PC-9 (cell line): ENCODE measurements at regions not wholly inside any gene's neighbourhood (a gene's known extent, or its start where the extent isn't known, plus 50 kb on each side); places are given as distances from the start of the nearest gene placed in this dataset.

ENCODE experiments used
- BruUV-seq: library from RNA; stranded (reverse); fragments of 400-500 nt; replicated peaks from 2 replicates; lab custom pipeline; 2021; lab: Mats Ljungman, UMichigan
- CTCF ChIA-PET: fragments of 300-600 bp; sonication (Branson Sonifier 250); formaldehyde crosslinking; loops from one replicate; lab custom pipeline; 2022; ENCODE audit warnings: antibody characterized with exemption; lab: Charles Lee
- POLR2A ChIA-PET: fragments of 300-600 bp; sonication (Branson Sonifier 250); formaldehyde crosslinking; loops from one replicate; lab custom pipeline; 2022; ENCODE audit warnings: antibody characterized with exemption; ENCODE audit not compliant: unreplicated experiment; lab: Charles Lee
- DNase-seq, 2 experiments: peaks; one replicate each; pipeline versions ENCODE4 v3.0.0 to v3.0.0-alpha.2; 2015 to 2022; ENCODE audit warnings: mixed read lengths in 1 of 2
- H2AFZ ChIP-seq: fragments of 200-600 bp; sonication (generic); 2 replicates; pipeline ENCODE4 v1.8.1; 2017; ENCODE audit warnings: antibody characterized with exemption
- H3F3A ChIP-seq: fragments of 200-600 bp; sonication (generic); 2 replicates; pipeline ENCODE4 v1.8.1; 2017; ENCODE audit warnings: antibody characterized with exemption, mild to moderate bottlenecking, low read depth; ENCODE audit not compliant: insufficient read depth
- H3K27ac ChIP-seq: fragments of 200-600 bp; sonication (generic); 2 replicates; pipeline ENCODE4 v1.6.1; 2016; ENCODE audit warnings: mixed run types
- H3K27me3 ChIP-seq: fragments of 200-600 bp; sonication (generic); 2 replicates; pipeline ENCODE4 v1.6.1; 2016; ENCODE audit warnings: low read depth, mixed run types; ENCODE audit not compliant: insufficient read depth
- H3K36me3 ChIP-seq: fragments of 200-600 bp; sonication (generic); 2 replicates; pipeline ENCODE4 v1.6.1; 2016; ENCODE audit warnings: low read depth, mixed run types
- H3K4me1 ChIP-seq: fragments of 200-600 bp; sonication (generic); replicated peaks from 2 replicates; pipeline ENCODE4 v1.6.1; 2016; ENCODE audit warnings: mixed run types; ENCODE audit not compliant: insufficient read depth
- H3K4me2 ChIP-seq: fragments of 200-600 bp; sonication (generic); 2 replicates; pipeline ENCODE4 v1.6.1; 2017; ENCODE audit warnings: mixed run types
- H3K4me3 ChIP-seq: fragments of 200-600 bp; sonication (generic); 2 replicates; pipeline ENCODE4 v1.6.1; 2016; ENCODE audit warnings: mixed run types
- H3K79me2 ChIP-seq: fragments of 200-600 bp; sonication (generic); 2 replicates; pipeline ENCODE4 v1.6.1; 2017; ENCODE audit warnings: low read depth, mixed run types
- H3K9me2 ChIP-seq: fragments of 200-600 bp; sonication (generic); 2 replicates; pipeline ENCODE4 v1.8.1; 2017; ENCODE audit warnings: mild to moderate bottlenecking; ENCODE audit not compliant: insufficient read depth
- H3K9me3 ChIP-seq: fragments of 200-600 bp; sonication (generic); 2 replicates; pipeline ENCODE4 v1.8.1; 2016; ENCODE audit warnings: low read depth; ENCODE audit not compliant: insufficient read depth
- H4K20me1 ChIP-seq: fragments of 200-600 bp; sonication (generic); 2 replicates; pipeline ENCODE4 v1.8.1; 2017; ENCODE audit not compliant: insufficient read depth
- CTCF ChIP-seq: fragments of 200-600 bp; sonication (generic); conservative IDR thresholded peaks from 2 replicates; pipeline ENCODE4 v1.6.1; 2017; ENCODE audit warnings: mixed run types, antibody characterized with exemption, mild to moderate bottlenecking, moderate library complexity
- EZH2 ChIP-seq: fragments of 200-600 bp; sonication (generic); IDR thresholded peaks from 2 replicates; pipeline ENCODE4 v1.8.0; 2017; ENCODE audit warnings: antibody characterized with exemption, low read depth
- intact Hi-C: fragments of 100-400 bp; cut with micrococcal nuclease; formaldehyde crosslinking; loops from one replicate; pipeline ENCODE4 v1.10.0; 2022; ENCODE audit not compliant: unreplicated experiment

GRCh38 chr21:28308516-28308915 lies 684.2 kb downstream of the LTN1 start:
- POLR2A ChIA-PET: no interaction called here
- Histone ChIP-seq H3K9me2 (no peaks in the 10 kb centered on the region), H4K20me1 (no peaks in the 10 kb centered on the region), H3F3A (no peaks in the 10 kb centered on the region), H3K9me3 (no peaks in the 10 kb centered on the region), H3K4me1 (no peaks in the 10 kb centered on the region), H3K4me2 (no peak overlapping the region), H3K36me3 (no peaks in the 10 kb centered on the region), H3K27ac (no peak overlapping the region), H3K4me3 (no peak overlapping the region), H3K27me3 (no peaks in the 10 kb centered on the region), H2AFZ (no peak overlapping the region), H3K79me2 (no peaks in the 10 kb centered on the region)
- TF ChIP-seq EZH2 (no peak), CTCF (no peak)
- intact Hi-C loops: no loop called here
- CTCF ChIA-PET: no interaction called here
- no peak for DNase-seq
- no TSS peak for BruUV-seq

GRCh38 chr21:28299946-28300345 lies 692.7 kb downstream of the LTN1 start:
- POLR2A ChIA-PET: no interaction called here
- Histone ChIP-seq H3K4me3 (no peak overlapping the region), H3K9me3 (no peaks in the 10 kb centered on the region), H3K27ac (no peak overlapping the region), H2AFZ (no peak overlapping the region), H3K9me2 (no peaks in the 10 kb centered on the region), H3K4me2 (no peak overlapping the region), H3K4me1 (no peaks in the 10 kb centered on the region), H4K20me1 (no peaks in the 10 kb centered on the region), H3F3A (no peaks in the 10 kb centered on the region), H3K79me2 (no peaks in the 10 kb centered on the region), H3K36me3 (no peaks in the 10 kb centered on the region), H3K27me3 (no peaks in the 10 kb centered on the region)
- DNase-seq: no peak
- CTCF ChIA-PET: no interaction called here
- intact Hi-C loops: no loop called here
- no TSS peak for BruUV-seq
- TF ChIP-seq CTCF (no peak), EZH2 (no peak)

- H3K9me2 ChIP-seq: no peaks in the 10 kb centered on the region
- no peak overlapping the region for H3K27ac ChIP-seq
- no peaks in the 10 kb centered on the region for H3F3A ChIP-seq
- ChIA-PET POLR2A (no interaction called here), CTCF (no interaction called here)
- no peak overlapping the region for H2AFZ ChIP-seq
- BruUV-seq: no TSS peak
- no peaks in the 10 kb centered on the region for H4K20me1 ChIP-seq
- intact Hi-C loops: no loop called here
- no peaks in the 10 kb centered on the region for H3K36me3 ChIP-seq
- no peak for TF ChIP-seq CTCF
- no peak for TF ChIP-seq EZH2
- no peaks in the 10 kb centered on the region for H3K79me2 ChIP-seq
- H3K4me1 ChIP-seq: no peaks in the 10 kb centered on the region; the same call in 1 of the 2 replicates
- no peak for DNase-seq
- H3K4me2 ChIP-seq: no peak overlapping the region
- H3K9me3 ChIP-seq: no peaks in the 10 kb centered on the region
- H3K4me3 ChIP-seq: no peak overlapping the region
- no peaks in the 10 kb centered on the region for H3K27me3 ChIP-seq
These were observed 694.4 kb downstream of the LTN1 start for GRCh38 chr21:28298251-28298672.
